HUES64 (cell line): ENCODE measurements at regions not wholly inside any gene's neighbourhood (a gene's known extent, or its start where the extent isn't known, plus 50 kb on each side); places are given as distances from the start of the nearest gene placed in this dataset.

Source experiments
- H3K27ac ChIP-seq: 2 replicates; pipeline ENCODE4 v1.7.0; 2013; ENCODE audit warnings: low read depth, low read length, inconsistent platforms
- H3K27me3 ChIP-seq: 2 replicates; pipeline ENCODE4 v1.6.1; 2013; ENCODE audit warnings: mild to moderate bottlenecking, low read length; ENCODE audit not compliant: insufficient read depth
- H3K36me3 ChIP-seq: 2 replicates; pipeline ENCODE4 v1.6.1; 2013; ENCODE audit warnings: mild to moderate bottlenecking, low read length; ENCODE audit not compliant: insufficient read depth
- H3K4me1 ChIP-seq: 2 replicates; pipeline ENCODE4 v1.6.1; 2013; ENCODE audit warnings: mild to moderate bottlenecking, low read length, moderate library complexity; ENCODE audit not compliant: insufficient read depth
- H3K4me3 ChIP-seq: 2 replicates; pipeline ENCODE4 v1.5.1; 2013; ENCODE audit warnings: mild to moderate bottlenecking, low read length, moderate library complexity
- H3K9ac ChIP-seq: 2 replicates; pipeline ENCODE4 v1.6.1; 2013; ENCODE audit warnings: mild to moderate bottlenecking, low read depth, low read length
- H3K9me3 ChIP-seq: 2 replicates; pipeline ENCODE4 v1.6.1; 2013; ENCODE audit warnings: low read depth, low read length; ENCODE audit not compliant: insufficient read depth
- WGBS: fragments of 150-250, 120-280 bp; methylation state at CpG from one replicate; pipeline ENCODE4 v1.1.7; 2013; ENCODE audit warnings: missing lambda C conversion rate; 5-methylcytosine and 5-hydroxymethylcytosine counted together

DNA sequence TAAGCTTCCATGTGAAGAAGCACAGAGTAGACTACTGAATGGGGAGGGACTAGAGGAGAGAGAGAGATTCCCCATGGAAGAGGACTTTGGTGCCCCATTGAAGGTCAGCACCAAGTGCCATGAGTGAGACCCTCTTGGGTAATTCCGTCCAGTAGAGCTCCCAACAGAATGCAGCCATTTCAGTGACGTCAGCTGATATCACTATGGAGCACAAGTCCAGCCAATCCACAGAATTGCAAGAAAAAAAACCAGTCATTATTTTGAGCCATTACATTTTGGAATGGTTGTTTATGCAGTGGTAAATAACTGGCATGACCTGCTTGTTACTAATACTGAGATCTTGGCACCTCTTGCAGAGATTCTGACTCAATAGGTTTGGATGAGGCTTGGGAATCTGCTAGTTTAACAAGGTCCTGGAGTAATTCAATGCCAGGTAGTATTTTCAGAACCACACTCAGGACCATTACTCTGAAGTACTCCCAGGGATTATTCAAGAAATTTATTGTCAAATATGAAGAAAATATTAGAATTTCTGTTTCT is 52.6 kb upstream of the SP8 start:
- Histone ChIP-seq H3K4me1 (peaks cover 4% of the 10 kb centered on the region; the same call in 1 of the 2 replicates), H3K27ac (no peak overlapping the region), H3K9me3 (no peaks in the 10 kb centered on the region), H3K4me3 (no peak overlapping the region), H3K36me3 (no peaks in the 10 kb centered on the region), H3K27me3 (no peaks in the 10 kb centered on the region), H3K9ac (no peak overlapping the region)
- 91% methylated on average over 2 of the region's 2 CpGs for WGBS

DNA sequence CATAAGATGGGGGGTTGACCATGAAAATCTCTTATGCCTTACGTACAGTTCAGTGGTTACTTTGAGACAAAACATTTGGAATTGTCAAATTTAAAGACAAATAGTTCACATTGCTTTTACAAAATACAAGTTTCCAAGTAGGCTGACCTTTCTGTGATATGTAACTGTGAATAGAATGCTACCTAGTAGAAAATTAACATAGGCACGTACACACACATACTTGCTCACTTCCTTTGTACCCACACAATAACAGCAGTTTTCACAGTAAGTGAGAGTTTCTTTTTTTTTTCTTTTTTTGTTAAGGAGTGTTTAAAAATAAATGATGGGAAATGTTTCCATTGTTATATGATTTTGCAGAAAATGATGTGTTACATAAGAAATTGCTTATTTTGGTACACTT is 53.3 kb upstream of the SP8 start:
- Histone ChIP-seq H3K4me1 (peaks cover under 1% of the 10 kb centered on the region; the same call in 1 of the 2 replicates), H3K9ac (no peak overlapping the region), H3K36me3 (no peaks in the 10 kb centered on the region), H3K27ac (no peak overlapping the region), H3K4me3 (no peak overlapping the region), H3K27me3 (no peaks in the 10 kb centered on the region), H3K9me3 (no peaks in the 10 kb centered on the region)
- WGBS = 100% methylated on average over 1 of the region's 2 CpGs

DNA sequence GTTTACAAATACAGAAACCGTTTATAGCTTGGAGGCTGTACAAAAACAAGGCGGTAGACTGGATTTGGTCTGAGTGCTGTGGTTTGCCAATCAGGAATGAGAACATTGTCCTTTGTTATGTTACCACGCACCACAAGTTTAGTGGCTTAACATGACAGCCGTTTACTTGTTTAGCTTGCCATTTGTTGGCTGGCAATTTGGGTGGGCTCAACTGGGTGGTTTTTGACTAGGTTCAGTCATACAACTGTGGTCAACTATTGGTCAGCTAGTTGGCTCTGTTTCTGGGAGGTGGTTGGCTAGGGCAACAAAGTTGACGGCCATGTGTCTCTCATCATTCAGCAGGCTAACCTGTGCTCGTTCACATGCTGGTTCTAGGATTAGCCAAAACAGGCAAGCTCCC is 60.1 kb upstream of the SP8 start:
- WGBS = 94% methylated on average over 6 of the region's 6 CpGs
- Histone ChIP-seq H3K9ac (no peak overlapping the region), H3K4me1 (no peaks in the 10 kb centered on the region), H3K9me3 (no peaks in the 10 kb centered on the region), H3K27me3 (no peaks in the 10 kb centered on the region), H3K36me3 (no peaks in the 10 kb centered on the region), H3K27ac (no peak overlapping the region), H3K4me3 (no peak overlapping the region)

DNA sequence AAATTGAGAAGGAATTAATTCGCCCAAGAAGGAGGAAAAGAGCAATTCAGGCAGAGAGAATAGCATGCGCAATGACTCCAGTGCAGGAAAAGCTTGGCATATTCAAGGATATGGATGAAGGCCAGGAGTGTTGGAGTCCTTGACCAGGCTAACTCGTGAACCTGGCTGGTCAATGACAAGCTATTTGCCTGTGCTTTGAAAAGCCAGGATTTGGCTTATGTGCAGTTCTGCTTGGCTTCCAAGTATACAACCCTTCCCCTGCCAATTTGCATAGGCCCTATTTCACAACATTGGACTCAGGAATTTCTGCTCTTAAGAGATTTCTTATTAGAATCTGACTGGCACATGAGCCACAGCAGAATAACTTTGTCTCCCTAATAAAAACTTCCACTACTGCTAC is 72.3 kb upstream of the SP8 start:
- H3K9ac ChIP-seq = no peak overlapping the region
- no peaks in the 10 kb centered on the region for H3K36me3 ChIP-seq
- no peak overlapping the region for H3K4me3 ChIP-seq
- H3K4me1 ChIP-seq = no peaks in the 10 kb centered on the region
- no peaks in the 10 kb centered on the region for H3K9me3 ChIP-seq
- WGBS = 91% methylated on average over 3 of the region's 3 CpGs
- no peaks in the 10 kb centered on the region for H3K27me3 ChIP-seq
- no peak overlapping the region for H3K27ac ChIP-seq

DNA sequence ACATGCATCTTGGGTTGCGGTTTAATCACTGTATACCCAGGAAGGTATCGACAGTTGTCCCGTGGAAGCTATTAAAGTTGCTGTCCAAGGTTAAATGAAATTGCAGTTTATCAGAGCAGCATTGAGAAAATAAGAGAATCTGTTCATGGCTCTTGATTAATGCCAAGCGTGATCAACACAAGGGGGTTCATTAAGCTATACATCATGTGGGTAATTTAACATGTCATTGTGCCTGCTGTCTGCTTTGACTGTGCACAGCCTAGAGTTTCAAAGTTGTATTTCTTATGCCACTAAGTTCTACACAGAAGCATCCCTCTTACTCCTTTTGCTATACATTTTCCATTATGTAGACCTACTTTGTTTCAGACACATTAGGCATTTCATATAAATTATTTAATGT is 74.8 kb upstream of the SP8 start:
- no peaks in the 10 kb centered on the region for H3K9me3 ChIP-seq
- H3K4me3 ChIP-seq = no peak overlapping the region
- no peak overlapping the region for H3K27ac ChIP-seq
- no peaks in the 10 kb centered on the region for H3K27me3 ChIP-seq
- WGBS = 96% methylated on average over 4 of the region's 4 CpGs
- H3K9ac ChIP-seq = no peak overlapping the region
- no peaks in the 10 kb centered on the region for H3K36me3 ChIP-seq
- peaks cover 9% of the 10 kb centered on the region for H3K4me1 ChIP-seq

DNA sequence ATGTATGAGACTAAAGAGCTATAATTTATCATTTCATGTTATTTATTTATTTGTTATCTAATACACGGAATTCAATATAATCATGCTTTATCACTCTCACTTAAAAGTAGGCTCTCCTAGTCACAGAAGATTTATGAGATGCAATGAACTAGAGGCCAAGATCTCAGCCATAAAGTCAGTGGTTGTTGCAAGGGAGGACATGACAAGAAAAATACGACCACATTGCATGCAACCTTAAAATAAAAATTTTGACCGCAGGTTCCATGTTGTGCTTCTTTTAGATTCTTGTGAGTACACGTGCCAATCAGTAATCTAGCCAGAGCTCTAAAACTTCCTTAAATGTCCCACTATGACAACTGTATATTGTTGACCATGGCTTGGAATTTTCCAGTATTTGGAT is 75.9 kb upstream of the SP8 start:
- Histone ChIP-seq H3K4me3 (no peak overlapping the region), H3K4me1 (peaks cover 9% of the 10 kb centered on the region), H3K36me3 (no peaks in the 10 kb centered on the region), H3K9ac (no peak overlapping the region), H3K27me3 (no peaks in the 10 kb centered on the region), H3K27ac (no peak overlapping the region), H3K9me3 (no peaks in the 10 kb centered on the region)
- WGBS = 95% methylated on average over 3 of the region's 4 CpGs

DNA sequence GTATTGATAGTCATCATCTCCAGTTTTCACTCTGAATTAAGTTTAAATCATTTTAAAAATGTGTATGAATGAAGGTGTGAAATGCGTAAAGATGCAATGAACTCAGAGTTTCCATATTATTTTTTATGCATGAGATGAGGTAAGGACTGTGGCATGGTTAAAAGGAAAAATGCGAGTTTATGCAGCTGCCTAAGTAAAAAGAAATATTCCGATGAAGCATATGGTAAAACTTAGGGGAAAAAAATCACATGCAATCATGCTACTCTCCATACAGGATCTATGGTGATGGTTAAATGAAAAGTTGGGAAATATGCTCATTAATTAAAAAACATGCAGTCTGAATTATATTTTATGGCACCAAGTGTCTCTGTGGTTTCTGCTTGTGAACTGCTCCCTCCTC is 77.5 kb upstream of the SP8 start:
- no peaks in the 10 kb centered on the region for H3K9me3 ChIP-seq
- no peak overlapping the region for H3K4me3 ChIP-seq
- no peaks in the 10 kb centered on the region for H3K36me3 ChIP-seq
- no peak overlapping the region for H3K27ac ChIP-seq
- no peak overlapping the region for H3K9ac ChIP-seq
- H3K27me3 ChIP-seq = no peaks in the 10 kb centered on the region
- 95% methylated on average over 3 of the region's 3 CpGs for WGBS
- H3K4me1 ChIP-seq = peaks cover 9% of the 10 kb centered on the region

DNA sequence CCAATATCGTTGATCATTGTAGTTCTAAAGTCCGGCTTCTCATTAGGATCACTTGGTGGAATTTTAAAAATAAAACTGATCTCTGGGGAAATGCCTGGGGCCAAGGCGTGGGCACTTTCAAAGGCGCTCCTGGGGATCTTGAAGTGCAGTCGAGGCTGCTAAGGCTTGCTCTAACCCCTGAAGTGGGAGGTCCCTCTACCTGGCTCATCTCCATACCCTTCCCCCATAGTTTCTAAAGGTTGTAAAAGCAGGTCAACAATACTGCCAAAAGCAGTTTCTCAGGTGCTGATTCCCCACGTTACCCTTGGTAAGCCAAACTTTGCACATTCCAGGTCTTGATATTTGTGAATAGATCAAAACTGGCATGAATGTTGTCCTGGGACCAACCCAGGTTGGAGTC is 79.0 kb upstream of the SP8 start:
- Histone ChIP-seq H3K36me3 (no peaks in the 10 kb centered on the region), H3K9ac (no peak overlapping the region), H3K27me3 (no peaks in the 10 kb centered on the region), H3K9me3 (no peaks in the 10 kb centered on the region), H3K27ac (no peak overlapping the region), H3K4me3 (no peak overlapping the region), H3K4me1 (peaks cover 9% of the 10 kb centered on the region)
- 84% methylated on average over 6 of the region's 6 CpGs for WGBS

DNA sequence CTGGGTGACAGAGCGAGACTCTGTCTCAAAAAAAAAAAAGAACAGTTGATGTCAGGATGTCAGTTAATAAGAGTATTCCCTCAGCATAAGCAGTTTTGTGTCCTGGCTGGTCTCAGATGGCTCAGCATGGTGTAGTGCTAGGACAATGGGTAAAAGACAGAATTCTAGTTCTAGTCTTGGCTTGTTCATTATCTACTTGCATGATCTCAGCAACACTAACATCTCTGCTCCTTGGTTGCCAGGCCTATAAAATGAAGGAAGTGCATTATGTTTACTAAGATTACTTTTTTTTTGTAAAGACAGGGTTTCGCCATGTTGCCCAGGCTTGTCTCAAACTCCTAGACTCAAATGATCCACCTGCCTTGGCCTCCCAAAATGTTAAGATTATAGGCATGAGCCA is 84.3 kb upstream of the SP8 start:
- 96% methylated on average over 2 of the region's 2 CpGs for WGBS
- no peak overlapping the region for H3K27ac ChIP-seq
- no peak overlapping the region for H3K9ac ChIP-seq
- peaks cover 3% of the 10 kb centered on the region; the same call in 1 of the 2 replicates for H3K9me3 ChIP-seq
- no peaks in the 10 kb centered on the region for H3K36me3 ChIP-seq
- no peaks in the 10 kb centered on the region for H3K27me3 ChIP-seq
- no peak overlapping the region for H3K4me3 ChIP-seq
- peaks cover under 1% of the 10 kb centered on the region; the same call in 1 of the 2 replicates for H3K4me1 ChIP-seq

DNA sequence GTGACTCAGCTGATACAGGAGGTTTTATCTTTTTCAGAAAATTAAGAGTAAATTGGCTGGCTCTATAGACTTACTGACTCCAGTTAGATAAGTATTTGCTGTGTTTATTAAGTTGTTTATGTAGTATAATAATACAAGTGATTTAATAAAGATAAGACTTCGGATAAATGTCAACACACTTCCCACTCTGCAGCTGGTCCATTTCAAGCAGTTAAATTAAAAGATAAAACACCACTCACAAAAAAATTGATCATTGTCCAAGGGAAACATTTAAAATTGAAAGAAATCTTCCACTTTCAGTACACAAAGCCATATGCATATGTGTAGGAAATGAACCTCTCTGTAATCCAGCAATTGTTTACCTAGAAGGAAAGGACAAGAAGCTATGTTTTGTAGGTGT is 106.1 kb upstream of the SP8 start:
- 100% methylated on average over 1 of the region's 1 CpG for WGBS
- Histone ChIP-seq H3K4me3 (no peak overlapping the region), H3K4me1 (no peaks in the 10 kb centered on the region), H3K27ac (no peak overlapping the region), H3K9me3 (no peaks in the 10 kb centered on the region), H3K36me3 (no peaks in the 10 kb centered on the region; the same call in 1 of the 2 replicates), H3K9ac (no peak overlapping the region), H3K27me3 (no peaks in the 10 kb centered on the region)

DNA sequence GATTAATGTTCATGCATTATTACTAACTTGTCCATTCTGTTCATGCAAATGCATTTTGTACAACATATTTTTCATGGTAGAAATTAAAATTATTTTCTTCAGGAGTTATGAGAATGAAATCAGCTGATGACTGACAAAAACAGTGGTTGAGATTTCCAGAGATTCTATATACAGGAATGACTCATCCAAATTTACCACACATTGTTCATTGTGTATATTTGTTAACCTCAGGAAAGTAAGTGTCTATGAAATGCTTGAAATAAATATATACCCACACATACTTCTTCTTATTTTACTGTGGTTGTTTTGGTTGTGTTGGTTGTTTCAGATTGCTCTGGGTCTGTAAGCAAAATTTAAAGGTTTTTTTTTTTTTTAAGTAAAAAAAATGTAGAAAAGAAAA is 108.1 kb upstream of the SP8 start:
- Histone ChIP-seq H3K27ac (no peak overlapping the region), H3K27me3 (no peaks in the 10 kb centered on the region), H3K4me1 (no peaks in the 10 kb centered on the region), H3K9me3 (no peaks in the 10 kb centered on the region), H3K9ac (no peak overlapping the region), H3K36me3 (no peaks in the 10 kb centered on the region), H3K4me3 (no peak overlapping the region)

DNA sequence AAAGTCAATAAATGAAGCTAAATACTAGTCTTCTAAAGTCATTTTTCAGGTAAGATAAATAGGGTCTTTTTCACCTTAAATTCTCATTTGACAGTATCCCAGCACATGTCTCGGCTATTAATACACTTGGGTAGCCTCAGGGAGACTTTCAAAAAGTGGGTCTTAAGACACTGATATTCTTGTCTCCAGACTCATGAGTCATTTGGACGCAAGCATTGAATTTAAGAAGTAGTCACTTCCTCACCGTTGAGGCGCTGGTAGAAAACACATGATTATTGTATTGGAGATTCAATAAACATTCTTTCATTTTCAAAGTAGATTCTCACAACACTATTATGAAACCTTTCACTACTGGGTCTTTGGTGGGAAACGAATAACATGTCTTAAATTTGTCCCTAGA is 108.9 kb upstream of the SP8 start:
- 97% methylated on average over 5 of the region's 5 CpGs for WGBS
- Histone ChIP-seq H3K9ac (no peak overlapping the region), H3K27me3 (no peaks in the 10 kb centered on the region), H3K9me3 (no peaks in the 10 kb centered on the region), H3K27ac (no peak overlapping the region), H3K36me3 (no peaks in the 10 kb centered on the region), H3K4me3 (no peak overlapping the region), H3K4me1 (no peaks in the 10 kb centered on the region)
